ENCODE measurements at regions not wholly inside any gene's neighbourhood (a gene's known extent, or its start where the extent isn't known, plus 50 kb on each side); places are given as distances from the start of the nearest gene placed in this dataset.

GRCh38 chr2:11024259-11024645, 112.5 kb downstream of the KCNF1 start:
- POLR2A ChIA-PET, result no interaction called here

GRCh38 chr2:11024687-11025086, 113.0 kb downstream of the KCNF1 start:
- TF ChIP-seq FOXA1 (IDR thresholded peaks at IDR 0.05) (no peak), HDGF (IDR thresholded peaks at IDR 0.05; ENCODE audit: borderline replicate concordance) (no peak), ARNT (IDR thresholded peaks at IDR 0.05) (no peak), NFRKB (IDR thresholded peaks at IDR 0.05) (no peak), ZNF384 (IDR thresholded peaks at IDR 0.05) (no peak), BHLHE40 (IDR thresholded peaks at IDR 0.05; ENCODE audit: borderline replicate concordance) (no peak), FOXK2 (IDR thresholded peaks at IDR 0.05) (no peak), L3MBTL2 (conservative IDR thresholded peaks at IDR 0.05) (no peak), ELF4 (IDR thresholded peaks at IDR 0.05) (no peak), TARDBP (IDR thresholded peaks at IDR 0.05) (no peak), CTBP1 (IDR thresholded peaks at IDR 0.05; ENCODE audit: borderline replicate concordance) (no peak), SUZ12 (IDR thresholded peaks at IDR 0.05) (no peak)
- no peak for DNase-seq (ENCODE audit: extremely low spot score)
- POLR2A ChIA-PET, result no interaction called here
- CTCF ChIA-PET, result no interaction called here

More at GRCh38 chr2:11024259-11024645, 112.5 kb downstream of the KCNF1 start:
- no peak for DNase-seq (ENCODE audit: extremely low spot score)
- CTCF ChIA-PET, result no interaction called here
- TF ChIP-seq NFRKB (IDR thresholded peaks at IDR 0.05), result no peak
- TF ChIP-seq PKNOX1 (IDR thresholded peaks at IDR 0.05), result no peak
- no peak for TF ChIP-seq LEF1 (IDR thresholded peaks at IDR 0.05; ENCODE audit: borderline replicate concordance)
- TF ChIP-seq SP1 (IDR thresholded peaks at IDR 0.05), result no peak

- ChIA-PET POLR2A (no interaction called here), CTCF (no interaction called here)
Measured at GRCh38 chr2:11026286-11026921, 114.7 kb downstream of the KCNF1 start.

GRCh38 chr2:11027195-11027594, 115.5 kb downstream of the KCNF1 start:
- no peak for TF ChIP-seq FOXM1 (IDR thresholded peaks at IDR 0.05; ENCODE audit: borderline replicate concordance)
- TF ChIP-seq FOXK2 (IDR thresholded peaks at IDR 0.05), result no peak
- no peak for TF ChIP-seq SP1 (IDR thresholded peaks at IDR 0.05)
- TF ChIP-seq LEF1 (IDR thresholded peaks at IDR 0.05; ENCODE audit: borderline replicate concordance), result no peak
- no peak for TF ChIP-seq TARDBP (IDR thresholded peaks at IDR 0.05)
- TF ChIP-seq CTBP1 (IDR thresholded peaks at IDR 0.05; ENCODE audit: borderline replicate concordance), result no peak
- TF ChIP-seq HDGF (IDR thresholded peaks at IDR 0.05; ENCODE audit: borderline replicate concordance), result no peak
- TF ChIP-seq ELF4 (IDR thresholded peaks at IDR 0.05), result no peak
- TF ChIP-seq BHLHE40 (IDR thresholded peaks at IDR 0.05; ENCODE audit: borderline replicate concordance), result no peak
- no peak for TF ChIP-seq ARNT (IDR thresholded peaks at IDR 0.05)
- no peak for TF ChIP-seq FOXA1 (IDR thresholded peaks at IDR 0.05)
- no peak for TF ChIP-seq NFRKB (IDR thresholded peaks at IDR 0.05)
- no peak for TF ChIP-seq ZNF384 (IDR thresholded peaks at IDR 0.05)
- no peak for TF ChIP-seq L3MBTL2 (conservative IDR thresholded peaks at IDR 0.05)
- no peak for TF ChIP-seq PKNOX1 (IDR thresholded peaks at IDR 0.05)
- no peak for TF ChIP-seq SUZ12 (IDR thresholded peaks at IDR 0.05)
- no peak for DNase-seq (ENCODE audit: extremely low spot score)
- ChIA-PET POLR2A (no interaction called here), CTCF (no interaction called here)

More at GRCh38 chr2:11026286-11026921, 114.7 kb downstream of the KCNF1 start:
- TF ChIP-seq ELF4 (IDR thresholded peaks at IDR 0.05) (no peak), SUZ12 (IDR thresholded peaks at IDR 0.05) (no peak), BHLHE40 (IDR thresholded peaks at IDR 0.05; ENCODE audit: borderline replicate concordance) (no peak), NFRKB (IDR thresholded peaks at IDR 0.05) (no peak), ARNT (IDR thresholded peaks at IDR 0.05) (no peak), LEF1 (IDR thresholded peaks at IDR 0.05; ENCODE audit: borderline replicate concordance) (no peak), FOXK2 (IDR thresholded peaks at IDR 0.05) (no peak), PKNOX1 (IDR thresholded peaks at IDR 0.05) (no peak), CTBP1 (IDR thresholded peaks at IDR 0.05; ENCODE audit: borderline replicate concordance) (no peak), L3MBTL2 (conservative IDR thresholded peaks at IDR 0.05) (no peak), FOXM1 (IDR thresholded peaks at IDR 0.05; ENCODE audit: borderline replicate concordance) (no peak), FOXA1 (IDR thresholded peaks at IDR 0.05) (no peak), ZNF384 (IDR thresholded peaks at IDR 0.05) (no peak), SP1 (IDR thresholded peaks at IDR 0.05) (no peak), TARDBP (IDR thresholded peaks at IDR 0.05) (no peak), HDGF (IDR thresholded peaks at IDR 0.05; ENCODE audit: borderline replicate concordance) (no peak)
- DNase-seq (ENCODE audit: extremely low spot score), result no peak

- TF ChIP-seq TARDBP (IDR thresholded peaks at IDR 0.05) (no peak), SP1 (IDR thresholded peaks at IDR 0.05) (no peak), PKNOX1 (IDR thresholded peaks at IDR 0.05) (no peak)
- DNase-seq (ENCODE audit: extremely low spot score), result no peak
- CTCF ChIA-PET, result no interaction called here
- POLR2A ChIA-PET, result no interaction called here
Measured at GRCh38 chr2:11028407-11028916, 116.7 kb downstream of the KCNF1 start.

- POLR2A ChIA-PET, result no interaction called here
- CTCF ChIA-PET, result no interaction called here
- DNase-seq (ENCODE audit: extremely low spot score), result no peak
- TF ChIP-seq L3MBTL2 (conservative IDR thresholded peaks at IDR 0.05), result no peak
- TF ChIP-seq ZNF384 (IDR thresholded peaks at IDR 0.05), result no peak
- no peak for TF ChIP-seq NFRKB (IDR thresholded peaks at IDR 0.05)
- TF ChIP-seq FOXM1 (IDR thresholded peaks at IDR 0.05; ENCODE audit: borderline replicate concordance), result no peak
Measured at GRCh38 chr2:11029136-11029535, 117.4 kb downstream of the KCNF1 start.

Data from HEK293T (cell line).